HG03025 (cell line): ENCODE measurements at regions not wholly inside any gene's neighbourhood (a gene's known extent, or its start where the extent isn't known, plus 50 kb on each side); places are given as distances from the start of the nearest gene placed in this dataset.

Source experiments
- ATAC-seq: cut with Tn5 transposase; IDR thresholded peaks from one replicate; pipeline ENCODE4 v1.9.1; 2021; ENCODE audit warnings: mild to moderate bottlenecking, moderate library complexity; ENCODE audit not compliant: unreplicated experiment, low FRiP score

DNA sequence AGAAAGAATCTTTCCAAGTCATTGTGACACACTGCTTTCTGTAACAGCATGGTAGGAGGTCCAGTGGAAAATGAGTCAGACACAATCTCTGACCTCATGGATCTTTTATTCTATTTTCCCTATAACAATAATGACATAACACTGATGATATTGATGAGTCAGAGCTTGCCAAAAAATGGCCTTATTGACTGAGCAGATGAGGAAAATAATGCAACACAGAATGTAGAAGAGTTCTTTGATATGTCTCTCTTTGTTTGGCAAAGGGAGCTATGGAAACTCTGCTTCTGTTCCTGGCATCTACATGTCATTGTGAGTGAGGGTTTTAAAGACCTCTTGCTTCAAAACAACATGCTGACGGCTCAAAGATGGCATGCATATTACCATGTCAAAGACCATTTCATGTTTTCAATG, 443.1 kb upstream of the ZNF608 start:
- ATAC-seq = no peak

DNA sequence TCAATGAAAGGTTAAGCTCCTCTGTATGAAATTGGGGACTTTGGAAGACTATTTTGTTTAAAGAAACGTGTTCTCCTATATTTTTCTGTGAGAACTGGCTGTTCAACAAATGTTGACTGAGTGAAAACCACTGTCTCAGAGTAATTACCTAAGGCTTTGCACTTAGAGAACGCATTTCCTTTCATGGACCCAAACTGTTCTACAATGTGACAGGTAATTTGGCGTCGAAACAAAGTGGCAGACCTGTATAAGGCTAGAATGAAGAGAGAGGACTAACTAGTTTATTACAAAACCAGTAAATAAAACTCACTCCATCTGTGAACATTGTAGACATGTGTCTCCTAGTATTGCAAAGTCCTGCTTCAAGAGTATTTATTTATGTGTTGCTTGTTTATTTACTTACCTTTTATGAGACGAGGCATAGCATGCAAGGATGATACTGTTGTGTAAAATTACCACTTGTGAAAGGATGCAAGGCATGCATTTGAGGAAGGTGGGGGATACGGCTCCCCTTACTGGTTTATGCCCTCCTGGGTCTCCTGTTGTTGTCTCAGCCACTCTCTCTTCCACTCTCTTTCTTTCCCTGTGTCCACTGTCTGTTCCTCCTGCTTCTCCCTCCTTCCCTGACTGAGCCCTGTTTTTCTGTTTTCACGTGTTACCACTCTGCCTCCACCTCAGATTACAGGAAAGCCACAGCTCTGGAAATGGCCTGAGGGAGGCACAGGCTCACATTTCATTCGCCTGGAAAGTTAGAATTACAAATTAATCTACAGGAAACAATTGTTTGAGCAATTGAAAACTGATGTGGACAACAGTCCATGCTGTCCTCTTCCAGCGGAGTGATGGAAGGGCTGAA, 444.0 kb upstream of the ZNF608 start:
- no peak for ATAC-seq

DNA sequence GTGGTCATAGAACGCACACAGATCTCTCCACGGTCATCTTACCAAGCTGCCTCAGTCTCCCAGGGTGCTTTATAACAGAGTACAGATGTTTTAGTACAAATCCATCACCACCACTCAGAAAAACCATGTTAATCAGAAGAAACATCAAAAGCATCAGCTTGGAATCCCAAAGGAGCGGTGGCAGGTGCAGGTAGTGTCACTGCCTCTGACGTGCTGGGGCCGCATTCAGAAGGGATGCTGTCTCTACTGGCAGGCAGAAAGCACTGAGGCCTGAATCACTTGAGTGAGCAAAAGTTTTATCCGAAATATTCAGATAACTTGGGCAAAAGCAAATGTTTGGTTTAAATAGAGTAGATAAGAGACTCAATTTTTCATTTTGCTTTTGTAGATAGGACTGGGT, 448.4 kb upstream of the ZNF608 start:
- no peak for ATAC-seq

DNA sequence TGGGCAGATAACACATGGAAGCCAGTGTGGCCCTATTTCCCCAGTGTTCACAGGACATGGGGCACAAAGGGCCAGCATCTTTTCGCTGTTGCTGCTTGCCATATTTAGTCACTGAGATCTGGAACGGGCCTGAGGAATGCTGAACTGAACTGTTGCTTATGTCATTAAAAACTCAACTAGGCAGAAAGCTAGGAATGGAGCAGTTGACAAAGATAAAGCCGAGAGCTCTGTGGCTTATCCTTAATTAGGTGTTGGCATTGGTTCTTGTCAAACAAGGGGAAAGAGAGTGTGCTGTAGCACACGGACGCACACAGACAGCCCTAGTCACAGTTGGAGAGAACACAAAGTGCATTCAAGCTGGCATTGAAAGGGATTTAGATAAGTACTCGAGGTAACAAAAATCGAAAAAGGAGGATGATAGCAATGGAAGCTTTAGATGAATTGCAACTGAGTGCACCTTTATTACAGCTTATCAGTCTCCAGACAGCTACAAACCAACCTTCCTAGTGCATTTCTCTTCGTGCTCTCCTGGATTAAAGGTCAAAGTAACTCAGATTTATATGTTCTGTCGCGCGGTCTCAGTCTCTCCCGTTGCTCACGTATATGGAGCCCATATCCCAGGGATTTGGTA, 450.2 kb upstream of the ZNF608 start:
- no peak for ATAC-seq

DNA sequence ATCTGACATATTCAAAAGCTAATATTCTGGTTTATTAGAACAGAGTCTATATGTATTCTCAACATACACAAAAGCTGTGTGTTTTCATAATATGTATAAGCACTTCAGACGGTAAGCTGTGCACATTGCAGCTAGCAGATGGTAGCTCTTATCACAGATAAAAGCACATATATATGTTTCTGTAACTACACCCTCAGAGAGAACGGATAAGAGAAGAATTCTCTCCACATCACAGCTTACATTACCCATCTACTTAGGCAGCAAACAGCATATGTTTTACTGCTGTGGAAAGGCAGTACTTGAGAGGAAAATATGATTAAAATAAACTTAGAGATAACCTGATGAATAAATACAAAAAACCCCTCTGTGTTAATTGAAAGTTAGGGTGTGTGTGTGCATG, 450.9 kb upstream of the ZNF608 start:
- no peak for ATAC-seq

DNA sequence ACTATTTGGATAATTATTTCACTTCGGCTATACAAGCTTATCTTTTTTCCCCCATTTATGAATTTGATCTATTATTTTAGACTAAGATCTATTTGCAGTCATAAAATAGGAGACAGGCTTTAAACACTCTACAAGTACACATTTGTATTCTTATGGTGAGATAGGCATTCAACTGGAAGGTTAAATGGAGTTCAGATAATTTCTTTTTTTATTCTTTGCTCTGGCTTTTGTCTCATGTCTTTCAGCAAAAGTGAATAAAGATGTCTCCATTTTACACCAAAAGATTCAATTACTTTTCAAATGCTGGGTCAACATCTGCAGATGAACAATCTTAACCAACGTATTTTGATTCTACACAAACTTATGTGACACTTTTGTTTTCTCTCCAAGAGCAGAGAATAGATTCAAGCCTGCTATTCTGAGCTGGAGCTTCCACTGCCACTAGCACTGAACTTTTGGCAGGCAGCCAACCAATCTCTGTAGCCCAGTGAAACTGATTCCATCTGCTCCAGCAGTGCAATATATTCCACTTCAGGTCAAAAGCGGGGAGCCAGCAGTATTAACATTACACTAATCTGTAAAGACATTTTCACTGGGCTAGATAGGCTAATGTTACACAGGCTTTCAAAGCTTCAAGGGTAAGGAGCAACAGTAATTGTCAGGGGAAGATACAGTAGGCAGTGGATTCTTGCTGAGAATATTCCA, 452.0 kb upstream of the ZNF608 start:
- ATAC-seq = no peak

GRCh38 chr5:125199373-125199772, 452.9 kb upstream of the ZNF608 start:
- no peak for ATAC-seq

DNA sequence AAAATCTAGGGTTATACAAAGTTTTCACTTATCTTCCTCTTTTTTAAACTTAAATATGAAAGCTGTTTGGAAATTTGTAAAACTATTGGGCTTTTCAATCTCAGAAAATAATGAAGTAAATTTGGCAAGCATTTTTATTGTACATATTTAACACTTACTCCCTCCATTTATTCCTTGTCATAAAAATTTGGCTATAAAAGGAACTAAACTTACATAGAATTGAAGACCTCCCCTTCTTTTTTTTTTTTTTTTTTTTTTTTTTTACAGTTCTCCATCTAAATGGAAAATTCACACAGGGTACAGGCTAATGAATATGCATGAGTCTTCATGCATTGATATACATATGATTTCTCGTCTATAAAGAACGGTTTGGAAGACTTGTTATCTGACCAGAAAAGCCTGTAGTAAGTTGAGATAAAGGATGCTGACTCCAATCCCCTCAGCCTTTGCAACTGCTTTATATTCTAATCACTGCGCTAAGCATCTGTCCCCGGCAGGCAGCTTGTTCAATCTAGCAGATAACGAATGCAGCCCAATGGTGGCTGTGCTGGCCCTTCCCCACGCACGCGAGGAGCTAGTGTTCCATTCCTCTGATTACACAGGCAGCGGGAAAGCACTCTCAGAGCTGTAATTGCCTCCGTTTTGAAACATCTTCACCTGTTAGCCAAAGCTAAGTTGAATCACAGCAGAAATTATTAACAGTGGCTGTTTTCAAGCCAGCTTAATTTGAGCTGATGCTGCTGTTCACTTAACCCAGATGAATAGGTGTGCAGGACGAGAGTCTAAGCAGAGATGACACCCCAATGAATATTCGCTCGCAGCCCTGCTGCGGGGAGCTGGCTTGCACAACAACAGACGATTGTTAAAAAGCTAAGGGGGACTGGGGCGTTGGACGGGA, 453.8 kb upstream of the ZNF608 start:
- no peak for ATAC-seq

DNA sequence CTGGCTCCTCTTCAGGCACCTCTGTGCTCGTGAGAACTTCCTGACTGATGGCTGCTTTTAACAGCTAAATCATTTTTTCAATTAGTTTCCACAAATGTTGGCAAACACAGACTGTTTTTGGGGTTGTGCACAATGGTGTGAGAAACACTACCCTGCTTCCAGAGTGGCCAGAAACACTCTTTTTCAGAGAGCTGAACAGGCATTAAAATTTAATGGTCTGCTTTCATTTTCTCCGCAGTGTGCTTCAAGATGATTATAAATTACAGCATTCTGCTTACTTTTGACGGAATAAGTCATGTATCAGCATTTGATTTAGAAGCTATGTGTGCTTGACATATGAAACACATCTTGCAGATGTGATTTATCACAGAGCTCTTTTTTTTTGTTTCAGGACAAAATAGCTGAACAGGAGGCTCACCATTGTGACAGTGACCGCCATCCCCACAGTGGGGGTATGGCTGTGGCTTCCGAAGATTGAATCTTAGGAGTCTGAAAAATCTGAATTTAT, 454.5 kb upstream of the ZNF608 start:
- no peak for ATAC-seq

- no peak for ATAC-seq
Measured at GRCh38 chr5:125201446-125202052, 455.1 kb upstream of the ZNF608 start.

DNA sequence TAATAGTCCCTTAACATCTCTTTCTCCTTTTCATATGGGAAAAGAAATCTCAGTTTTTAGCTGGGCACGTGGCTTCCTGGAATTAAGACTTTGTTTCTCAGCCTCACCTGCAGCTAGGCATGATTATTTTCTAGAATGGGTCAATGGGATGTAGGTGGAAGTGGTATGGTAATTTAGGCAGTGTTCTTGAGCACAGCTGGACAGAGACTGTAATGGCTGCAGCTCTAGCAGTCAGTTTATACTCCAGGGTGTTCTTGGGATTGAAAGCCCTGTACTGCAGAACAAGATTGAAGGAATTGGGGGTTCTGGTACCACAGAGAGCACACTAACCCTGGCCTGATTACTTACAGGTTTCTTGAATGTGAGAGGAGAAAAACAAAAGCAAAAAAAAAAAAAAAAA, 455.9 kb upstream of the ZNF608 start:
- ATAC-seq = no peak

DNA sequence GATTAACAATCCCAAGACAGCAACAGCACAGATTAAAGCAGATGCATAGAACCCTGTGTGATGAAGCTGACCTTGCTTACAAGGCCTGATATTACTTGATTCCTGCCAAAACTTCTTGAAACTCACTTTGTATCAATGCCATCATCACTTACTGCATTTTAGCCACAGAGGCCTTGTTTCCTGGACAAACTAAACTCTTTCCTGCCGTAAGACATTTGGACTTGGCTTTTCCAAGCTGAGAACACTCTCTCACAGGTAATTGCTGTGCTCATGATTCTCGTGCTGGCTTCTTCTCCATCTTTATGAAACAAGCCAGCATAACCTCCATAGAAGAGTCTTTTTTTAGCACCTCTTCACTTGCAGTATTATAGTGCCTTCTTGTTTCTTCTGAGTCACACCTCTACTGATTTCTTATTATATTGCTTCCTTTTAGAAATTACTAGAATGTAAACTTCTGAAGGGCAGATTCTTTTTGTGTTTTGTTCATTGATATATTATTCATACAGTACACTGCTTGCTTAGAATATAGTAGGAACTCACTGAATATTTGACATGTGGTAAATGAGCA, 456.5 kb upstream of the ZNF608 start:
- ATAC-seq = no peak

- no peak for ATAC-seq
Measured at GRCh38 chr5:125203912-125204311, 457.5 kb upstream of the ZNF608 start.

- no peak for ATAC-seq
Measured at GRCh38 chr5:125205601-125206225, 459.3 kb upstream of the ZNF608 start.

DNA sequence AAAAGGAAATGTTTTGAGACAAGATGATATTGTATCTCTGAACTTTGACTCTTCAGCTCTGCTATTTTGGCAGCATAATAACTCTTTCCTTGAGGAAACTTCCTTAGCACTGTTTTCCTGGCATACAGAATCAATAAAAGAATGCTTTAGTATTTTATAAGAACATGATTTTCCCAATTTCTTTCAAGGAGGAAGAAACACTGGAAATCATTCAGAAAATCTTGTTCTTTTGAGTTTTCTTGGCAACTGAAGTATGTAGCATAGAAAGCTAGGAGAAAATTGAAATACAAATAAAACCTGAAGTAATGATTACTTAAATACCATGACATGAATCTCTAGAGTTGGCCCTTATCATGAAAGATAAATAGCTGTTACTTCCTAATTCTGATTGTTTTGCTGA, 461.4 kb upstream of the ZNF608 start:
- no peak for ATAC-seq

GRCh38 chr5:125209650-125210049, 463.2 kb upstream of the ZNF608 start:
- ATAC-seq = no peak

DNA sequence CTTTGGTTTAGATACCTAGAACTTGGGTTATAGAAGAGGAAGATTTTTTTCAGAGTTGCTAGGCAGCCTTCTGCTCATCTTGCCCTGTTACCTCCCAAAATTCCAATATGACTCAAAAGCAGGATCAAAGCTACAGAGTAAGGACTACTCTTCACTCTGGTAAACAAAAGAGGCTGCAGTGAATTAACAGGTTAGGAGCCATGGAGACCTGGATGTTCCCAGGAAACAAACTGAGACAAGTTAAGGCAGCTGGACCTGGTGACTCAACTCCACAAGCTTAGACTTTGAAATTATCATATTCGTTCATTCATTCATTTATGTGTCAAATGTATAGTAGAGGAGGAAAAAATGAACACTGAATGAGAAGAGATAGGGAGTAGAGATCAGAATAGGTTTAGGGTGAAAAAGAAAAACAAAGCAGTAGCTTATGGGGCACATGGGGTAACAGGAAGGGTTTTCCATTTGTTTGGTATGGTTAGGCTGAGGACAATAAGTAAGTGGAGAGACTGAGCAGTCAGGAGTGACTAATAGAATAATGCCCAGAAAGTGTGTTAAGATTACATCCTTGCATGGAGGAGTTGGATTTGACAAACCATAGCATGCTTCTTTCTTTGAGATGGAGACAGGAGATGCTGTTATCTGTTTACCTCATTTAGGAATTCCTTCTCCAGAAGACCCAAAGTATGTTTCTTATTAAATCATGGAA, 464.0 kb upstream of the ZNF608 start:
- no peak for ATAC-seq

- peak; percentile 90 for ATAC-seq
Measured at GRCh38 chr5:125214080-125214479, 467.6 kb upstream of the ZNF608 start.

- no peak for ATAC-seq
Measured at GRCh38 chr5:125215593-125215992, 469.2 kb upstream of the ZNF608 start.
